ENCODE measurements at regions not wholly inside any gene's neighbourhood (a gene's known extent, or its start where the extent isn't known, plus 50 kb on each side); places are given as distances from the start of the nearest gene placed in this dataset.
"Not testable (repeated sequence)": the region's sequence is repeated elsewhere in the genome, so short reads cannot be mapped to it uniquely, and the experiment has no call there.

GRCh38 chr4:34502086-34502485 lies 1742.2 kb downstream of the ARAP2 start:
- H3K27me3 ChIP-seq (ENCODE audit: control insufficient read depth, insufficient read depth, low read length), result no peaks in the 10 kb centered on the region
- no peak for TF ChIP-seq CTCF (IDR thresholded peaks at IDR 0.05; ENCODE audit: insufficient read depth, low read length, poor library complexity, severe bottlenecking)
- H3K36me3 ChIP-seq (ENCODE audit: control insufficient read depth, insufficient read depth, low read length), result no peaks in the 10 kb centered on the region
- no peak overlapping the region for H3K4me3 ChIP-seq (ENCODE audit: low read depth, low read length)
- no peak for DNase-seq (ENCODE audit: low read depth)

GRCh38 chr4:34504731-34505130 lies 1739.6 kb downstream of the ARAP2 start:
- H3K36me3 ChIP-seq (ENCODE audit: control insufficient read depth, insufficient read depth, low read length); H3K4me3 ChIP-seq (ENCODE audit: low read depth, low read length); H3K27me3 ChIP-seq (ENCODE audit: control insufficient read depth, insufficient read depth, low read length); DNase-seq (ENCODE audit: low read depth): not testable (repeated sequence)

- not testable (repeated sequence) for H3K4me3 ChIP-seq (ENCODE audit: low read depth, low read length); H3K27me3 ChIP-seq (ENCODE audit: control insufficient read depth, insufficient read depth, low read length); DNase-seq (ENCODE audit: low read depth); H3K36me3 ChIP-seq (ENCODE audit: control insufficient read depth, insufficient read depth, low read length)
Observed at GRCh38 chr4:34506511-34507092, 1737.7 kb downstream of the ARAP2 start.

GRCh38 chr4:34512616-34513015 lies 1731.7 kb downstream of the ARAP2 start:
- TF ChIP-seq CTCF (IDR thresholded peaks at IDR 0.05; ENCODE audit: insufficient read depth, low read length, poor library complexity, severe bottlenecking), result no peak
- Histone ChIP-seq H3K27me3 (ENCODE audit: control insufficient read depth, insufficient read depth, low read length) (no peaks in the 10 kb centered on the region), H3K36me3 (ENCODE audit: control insufficient read depth, insufficient read depth, low read length) (no peaks in the 10 kb centered on the region), H3K4me3 (ENCODE audit: low read depth, low read length) (no peak overlapping the region)
- DNase-seq (ENCODE audit: low read depth), result no peak

GRCh38 chr4:34516524-34516923 lies 1727.8 kb downstream of the ARAP2 start:
- DNase-seq (ENCODE audit: low read depth), result no peak
- no peak for TF ChIP-seq CTCF (IDR thresholded peaks at IDR 0.05; ENCODE audit: insufficient read depth, low read length, poor library complexity, severe bottlenecking)

GRCh38 chr4:34534916-34535315 lies 1709.4 kb downstream of the ARAP2 start:
- no peaks in the 10 kb centered on the region for H3K36me3 ChIP-seq (ENCODE audit: control insufficient read depth, insufficient read depth, low read length)
- TF ChIP-seq CTCF (IDR thresholded peaks at IDR 0.05; ENCODE audit: insufficient read depth, low read length, poor library complexity, severe bottlenecking), result no peak
- H3K27me3 ChIP-seq (ENCODE audit: control insufficient read depth, insufficient read depth, low read length), result no peaks in the 10 kb centered on the region
- no peak for DNase-seq (ENCODE audit: low read depth)
- H3K4me3 ChIP-seq (ENCODE audit: low read depth, low read length), result no peak overlapping the region

More at GRCh38 chr4:34516524-34516923, 1727.8 kb downstream of the ARAP2 start:
- Histone ChIP-seq H3K4me3 (ENCODE audit: low read depth, low read length) (no peak overlapping the region), H3K27me3 (ENCODE audit: control insufficient read depth, insufficient read depth, low read length) (no peaks in the 10 kb centered on the region), H3K36me3 (ENCODE audit: control insufficient read depth, insufficient read depth, low read length) (no peaks in the 10 kb centered on the region)

GRCh38 chr4:34566091-34566490 lies 1678.2 kb downstream of the ARAP2 start:
- Histone ChIP-seq H3K4me3 (ENCODE audit: low read depth, low read length) (no peak overlapping the region), H3K27me3 (ENCODE audit: control insufficient read depth, insufficient read depth, low read length) (no peaks in the 10 kb centered on the region), H3K36me3 (ENCODE audit: control insufficient read depth, insufficient read depth, low read length) (no peaks in the 10 kb centered on the region)
- no peak for DNase-seq (ENCODE audit: low read depth)
- TF ChIP-seq CTCF (IDR thresholded peaks at IDR 0.05; ENCODE audit: insufficient read depth, low read length, poor library complexity, severe bottlenecking), result no peak

Data from kidney epithelial cell (primary cell).